ENCODE measurements at regions not wholly inside any gene's neighbourhood (a gene's known extent, or its start where the extent isn't known, plus 50 kb on each side); places are given as distances from the start of the nearest gene placed in this dataset.

GRCh38 chr14:101241147-101241546 lies 320.1 kb upstream of the DIO3 start:
- TF ChIP-seq, protein P1, sequence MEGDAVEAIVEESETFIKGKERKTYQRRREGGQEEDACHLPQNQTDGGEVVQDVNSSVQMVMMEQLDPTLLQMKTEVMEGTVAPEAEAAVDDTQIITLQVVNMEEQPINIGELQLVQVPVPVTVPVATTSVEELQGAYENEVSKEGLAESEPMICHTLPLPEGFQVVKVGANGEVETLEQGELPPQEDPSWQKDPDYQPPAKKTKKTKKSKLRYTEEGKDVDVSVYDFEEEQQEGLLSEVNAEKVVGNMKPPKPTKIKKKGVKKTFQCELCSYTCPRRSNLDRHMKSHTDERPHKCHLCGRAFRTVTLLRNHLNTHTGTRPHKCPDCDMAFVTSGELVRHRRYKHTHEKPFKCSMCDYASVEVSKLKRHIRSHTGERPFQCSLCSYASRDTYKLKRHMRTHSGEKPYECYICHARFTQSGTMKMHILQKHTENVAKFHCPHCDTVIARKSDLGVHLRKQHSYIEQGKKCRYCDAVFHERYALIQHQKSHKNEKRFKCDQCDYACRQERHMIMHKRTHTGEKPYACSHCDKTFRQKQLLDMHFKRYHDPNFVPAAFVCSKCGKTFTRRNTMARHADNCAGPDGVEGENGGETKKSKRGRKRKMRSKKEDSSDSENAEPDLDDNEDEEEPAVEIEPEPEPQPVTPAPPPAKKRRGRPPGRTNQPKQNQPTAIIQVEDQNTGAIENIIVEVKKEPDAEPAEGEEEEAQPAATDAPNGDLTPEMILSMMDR (IDR thresholded peaks at IDR 0.05; ENCODE audit: borderline replicate concordance, extremely low read depth, low read length, poor library complexity, severe bottlenecking) = no peak
- no peak for TF ChIP-seq EZH2 (IDR thresholded peaks at IDR 0.05; ENCODE audit: borderline replicate concordance, low read depth, low read length, severe bottlenecking)
